ENCODE measurements at regions not wholly inside any gene's neighbourhood (a gene's known extent, or its start where the extent isn't known, plus 50 kb on each side); places are given as distances from the start of the nearest gene placed in this dataset.
"Not testable (repeated sequence)": the region's sequence is repeated elsewhere in the genome, so short reads cannot be mapped to it uniquely, and the experiment has no call there.

- no peak overlapping the region for H3K27ac ChIP-seq (replicated peaks)
- H3K4me3 ChIP-seq (replicated peaks; ENCODE audit: insufficient read depth, low read length): no peak overlapping the region
- no peak for TF ChIP-seq GABPA (IDR thresholded peaks at IDR 0.05; ENCODE audit: low read depth)
- TF ChIP-seq REST (IDR thresholded peaks at IDR 0.05; ENCODE audit: insufficient replicate concordance, low read depth): no peak
- TF ChIP-seq POLR2AphosphoS5 (IDR thresholded peaks at IDR 0.05; ENCODE audit: low read depth): no peak
- no peak for DNase-seq (ENCODE audit: low read depth in 1 of 2, low spot score in 1 of 2)
- no peaks in the 10 kb centered on the region for H3K27me3 ChIP-seq (ENCODE audit: insufficient read depth, poor library complexity, severe bottlenecking)
Measured at GRCh38 chr2:111523009-111523408, 361.0 kb downstream of the ANAPC1 start.

GRCh38 chr2:111525026-111525425 lies 359.0 kb downstream of the ANAPC1 start:
- H3K27ac ChIP-seq (replicated peaks); H3K27me3 ChIP-seq (ENCODE audit: insufficient read depth, poor library complexity, severe bottlenecking); DNase-seq (ENCODE audit: low read depth in 1 of 2, low spot score in 1 of 2); H3K4me3 ChIP-seq (replicated peaks; ENCODE audit: insufficient read depth, low read length): not testable (repeated sequence)

GRCh38 chr2:111526041-111526639 lies 357.9 kb downstream of the ANAPC1 start:
- not testable (repeated sequence) for H3K27me3 ChIP-seq (ENCODE audit: insufficient read depth, poor library complexity, severe bottlenecking); H3K4me3 ChIP-seq (replicated peaks; ENCODE audit: insufficient read depth, low read length); H3K27ac ChIP-seq (replicated peaks)
- peak in 1 of 2 experiments; percentile 41 for DNase-seq (ENCODE audit: low read depth in 1 of 2, low spot score in 1 of 2)

GRCh38 chr2:111527707-111528400 lies 356.1 kb downstream of the ANAPC1 start:
- H3K27me3 ChIP-seq (ENCODE audit: insufficient read depth, poor library complexity, severe bottlenecking); DNase-seq (ENCODE audit: low read depth in 1 of 2, low spot score in 1 of 2); H3K27ac ChIP-seq (replicated peaks); H3K4me3 ChIP-seq (replicated peaks; ENCODE audit: insufficient read depth, low read length): not testable (repeated sequence)

GRCh38 chr2:111529022-111529421 lies 355.0 kb downstream of the ANAPC1 start:
- not testable (repeated sequence) for H3K4me3 ChIP-seq (replicated peaks; ENCODE audit: insufficient read depth, low read length); H3K27me3 ChIP-seq (ENCODE audit: insufficient read depth, poor library complexity, severe bottlenecking); H3K27ac ChIP-seq (replicated peaks); DNase-seq (ENCODE audit: low read depth in 1 of 2, low spot score in 1 of 2)

- DNase-seq (ENCODE audit: low read depth in 1 of 2, low spot score in 1 of 2); H3K27ac ChIP-seq (replicated peaks); H3K27me3 ChIP-seq (ENCODE audit: insufficient read depth, poor library complexity, severe bottlenecking); H3K4me3 ChIP-seq (replicated peaks; ENCODE audit: insufficient read depth, low read length): not testable (repeated sequence)
Measured at GRCh38 chr2:111530239-111530965, 353.6 kb downstream of the ANAPC1 start.

GRCh38 chr2:111532682-111533556 lies 351.1 kb downstream of the ANAPC1 start:
- not testable (repeated sequence) for DNase-seq (ENCODE audit: low read depth in 1 of 2, low spot score in 1 of 2); H3K27ac ChIP-seq (replicated peaks)

GRCh38 chr2:111533557-111534247 lies 350.3 kb downstream of the ANAPC1 start:
- DNase-seq (ENCODE audit: low read depth in 1 of 2, low spot score in 1 of 2); H3K27ac ChIP-seq (replicated peaks): not testable (repeated sequence)

More at GRCh38 chr2:111532682-111533556, 351.1 kb downstream of the ANAPC1 start:
- H3K27me3 ChIP-seq (ENCODE audit: insufficient read depth, poor library complexity, severe bottlenecking); H3K4me3 ChIP-seq (replicated peaks; ENCODE audit: insufficient read depth, low read length): not testable (repeated sequence)

More at GRCh38 chr2:111533557-111534247, 350.3 kb downstream of the ANAPC1 start:
- not testable (repeated sequence) for H3K4me3 ChIP-seq (replicated peaks; ENCODE audit: insufficient read depth, low read length); H3K27me3 ChIP-seq (ENCODE audit: insufficient read depth, poor library complexity, severe bottlenecking)
